H1 (cell line): ENCODE measurements at regions not wholly inside any gene's neighbourhood (a gene's known extent, or its start where the extent isn't known, plus 50 kb on each side); places are given as distances from the start of the nearest gene placed in this dataset.

Experiments used
- CTCF ChIA-PET: fragments of 300-600 bp; sonication (Branson Sonifier 250); formaldehyde crosslinking; loops from one replicate; lab custom pipeline; 2021; ENCODE audit not compliant: partially characterized antibody; lab: Charles Lee
- POLR2A ChIA-PET: fragments of 300-600 bp; sonication (Branson Sonifier 250); formaldehyde crosslinking; loops from one replicate; lab custom pipeline; 2021; ENCODE audit warnings: inconsistent platforms; ENCODE audit not compliant: partially characterized antibody; lab: Charles Lee
- DNase-seq, 2 experiments: peaks; one replicate each; pipeline versions ENCODE4 v3.0.0 to v3.0.0-alpha.2; 2010 to 2022; ENCODE audit warnings: low spot score in 2 of 2, low read depth in 1 of 2, mixed read lengths in 1 of 2
- FAIRE-seq: peaks from 2 replicates; lab custom pipeline; 2011; peaks lifted over from hg19 to GRCh38; lab: Jason Lieb, UNC
- H2AFZ ChIP-seq: 2 replicates; pipeline ENCODE4 v1.8.1; 2012; ENCODE audit warnings: low read length, inconsistent platforms
- H2AK5ac ChIP-seq: 2 replicates; pipeline ENCODE4 v1.6.1; 2013; ENCODE audit warnings: low read depth, low read length
- H2BK120ac ChIP-seq: replicated peaks from 2 replicates; pipeline ENCODE3; 2013; ENCODE audit warnings: low read depth, low read length, inconsistent platforms
- H2BK12ac ChIP-seq: 2 replicates; pipeline ENCODE4 v1.6.1; 2013; ENCODE audit warnings: low read depth, low read length
- H2BK15ac ChIP-seq: 2 replicates; pipeline ENCODE4 v1.6.1; 2013; ENCODE audit warnings: low read length
- H2BK20ac ChIP-seq: 2 replicates; pipeline ENCODE4 v1.6.1; 2013; ENCODE audit warnings: low read length
- H2BK5ac ChIP-seq: 2 replicates; pipeline ENCODE4 v1.6.1; 2013; ENCODE audit warnings: low read depth, low read length
- H3K14ac ChIP-seq: 2 replicates; pipeline ENCODE4 v1.6.1; 2013; ENCODE audit warnings: inconsistent platforms; ENCODE audit not compliant: insufficient read length
- H3K18ac ChIP-seq: 2 replicates; pipeline ENCODE4 v1.6.1; 2013; ENCODE audit warnings: low read length; ENCODE audit errors: extremely low read depth
- H3K23ac ChIP-seq: 2 replicates; pipeline ENCODE4 v1.6.1; 2013; ENCODE audit warnings: inconsistent platforms; ENCODE audit not compliant: insufficient read length
- H3K23me2 ChIP-seq: 2 replicates; pipeline ENCODE4 v1.6.1; 2013; ENCODE audit warnings: low read depth, low read length
- H3K27ac ChIP-seq: 2 replicates; pipeline ENCODE4 v1.6.1; 2011; ENCODE audit warnings: low read depth, low read length, inconsistent platforms
- H3K27me3 ChIP-seq, 4 experiments: replicated peaks in 1 of 4; 1 replicate in 1 of 4; 2 replicates in 3 of 4; pipeline versions ENCODE4 v1.6.1 to v1.8.1; 2011 to 2013; ENCODE audit warnings: low read length in 3 of 4, mild to moderate bottlenecking in 3 of 4, inconsistent platforms in 2 of 4, mixed read lengths in 2 of 4, moderate library complexity in 1 of 4; ENCODE audit not compliant: control insufficient read depth in 3 of 4, insufficient read depth in 3 of 4; ENCODE audit errors: extremely low read depth in 1 of 4
- H3K36me3 ChIP-seq, 4 experiments: 2 replicates each; pipeline versions ENCODE4 v1.6.1 to v1.8.1; 2011 to 2013; ENCODE audit warnings: mild to moderate bottlenecking in 4 of 4, low read length in 3 of 4, moderate library complexity in 2 of 4, control low read depth in 1 of 4, inconsistent platforms in 1 of 4; ENCODE audit not compliant: insufficient read depth in 4 of 4, control insufficient read depth in 2 of 4
- H3K4ac ChIP-seq: replicated peaks from 2 replicates; pipeline ENCODE3; 2013; ENCODE audit warnings: low read length, low read depth, mixed read lengths, inconsistent platforms; ENCODE audit not compliant: insufficient read length
- H3K4me1 ChIP-seq, 4 experiments: replicated peaks in 1 of 4; 1 replicate in 1 of 4; 2 replicates in 3 of 4; pipeline versions ENCODE4 v1.6.1 to v1.8.1; 2011 to 2013; ENCODE audit warnings: low read length in 3 of 4, inconsistent platforms in 2 of 4, mixed read lengths in 1 of 4; ENCODE audit not compliant: insufficient read depth in 4 of 4, control insufficient read depth in 3 of 4
- H3K4me2 ChIP-seq, 2 experiments: 2 replicates each; pipeline versions ENCODE4 v1.6.1 to v1.8.1; 2011 to 2013; ENCODE audit warnings: low read depth in 2 of 2, low read length in 2 of 2, control low read depth in 1 of 2, inconsistent platforms in 1 of 2, mild to moderate bottlenecking in 1 of 2; ENCODE audit not compliant: insufficient read depth in 1 of 2
- H3K4me3 ChIP-seq, 4 experiments: fragments of 200-600, 300-600 bp in 1 of 4; sonication (generic), shearing (Covaris generic), sonication (Bioruptor Twin) in 1 of 4; 2 replicates each; pipeline versions ENCODE4 v1.5.1 to v1.8.1; 2011 to 2016; ENCODE audit warnings: low read length in 4 of 4, low read depth in 3 of 4, control low read depth in 2 of 4, inconsistent platforms in 2 of 4, mild to moderate bottlenecking in 2 of 4, mixed read lengths in 1 of 4, moderate library complexity in 1 of 4; ENCODE audit not compliant: insufficient read depth in 2 of 4; ENCODE audit errors: extremely low read depth in 1 of 4
- H3K56ac ChIP-seq: replicated peaks from 2 replicates; pipeline ENCODE3; 2013; ENCODE audit warnings: low read depth, mild to moderate bottlenecking, mixed read lengths, low read length, inconsistent platforms; ENCODE audit not compliant: insufficient read length
- H3K79me1 ChIP-seq: 2 replicates; pipeline ENCODE4 v1.6.1; 2013; ENCODE audit warnings: low read depth, low read length, control low read depth
- H3K79me2 ChIP-seq, 2 experiments: 2 replicates each; pipeline versions ENCODE4 v1.6.1 to v1.8.1; 2012 to 2013; ENCODE audit warnings: low read length in 2 of 2, mild to moderate bottlenecking in 2 of 2, inconsistent platforms in 1 of 2; ENCODE audit not compliant: insufficient read depth in 2 of 2, control insufficient read depth in 1 of 2
- H3K9ac ChIP-seq, 4 experiments: replicated peaks in 1 of 4; 1 replicate in 1 of 4; 2 replicates in 3 of 4; pipeline versions ENCODE4 v1.6.1 to v1.8.1; 2011 to 2013; ENCODE audit warnings: low read depth in 3 of 4, low read length in 3 of 4, control low read depth in 2 of 4, mild to moderate bottlenecking in 2 of 4, moderate library complexity in 2 of 4, inconsistent platforms in 1 of 4; ENCODE audit errors: extremely low read depth in 1 of 4
- H3K9me3 ChIP-seq, 2 experiments: 2 replicates each; pipeline versions ENCODE4 v1.6.1 to v1.8.1; 2012 to 2013; ENCODE audit warnings: mild to moderate bottlenecking in 2 of 2, moderate library complexity in 2 of 2, control low read depth in 1 of 2, inconsistent platforms in 1 of 2, low read depth in 1 of 2, low read length in 1 of 2, mixed read lengths in 1 of 2; ENCODE audit not compliant: insufficient read depth in 2 of 2
- H4K20me1 ChIP-seq, 2 experiments: replicated peaks in 1 of 2; 2 replicates each; pipeline versions ENCODE3 to v1.8.1; 2011 to 2013; ENCODE audit warnings: inconsistent platforms in 2 of 2, low read length in 2 of 2, mild to moderate bottlenecking in 1 of 2; ENCODE audit not compliant: insufficient read depth in 2 of 2, control insufficient read depth in 1 of 2
- H4K5ac ChIP-seq: 2 replicates; pipeline ENCODE4 v1.6.1; 2013; ENCODE audit warnings: low read length, low read depth, mixed read lengths, inconsistent platforms; ENCODE audit not compliant: insufficient read length
- H4K8ac ChIP-seq: 2 replicates; pipeline ENCODE4 v1.8.0; 2013; ENCODE audit warnings: mild to moderate bottlenecking, moderate library complexity, low read length, inconsistent platforms; ENCODE audit not compliant: insufficient read depth; ENCODE audit errors: extremely low read depth
- H4K91ac ChIP-seq: replicated peaks from 2 replicates; pipeline ENCODE3; 2013; ENCODE audit warnings: low read length, mixed read lengths, inconsistent platforms; ENCODE audit not compliant: insufficient read length
- ASH2L ChIP-seq: fragments of 200-600, 300-600 bp; sonication (generic); IDR thresholded peaks from one replicate; pipeline ENCODE4 v1.7.1; 2017; ENCODE audit warnings: low read length
- CHD1 ChIP-seq: IDR thresholded peaks from 2 replicates; pipeline ENCODE4 v1.6.1; 2012; ENCODE audit warnings: low read depth, low read length, improper control_type of control experiment
- CHD2 ChIP-seq: IDR thresholded peaks from 2 replicates; pipeline ENCODE4 v1.6.1; 2012; ENCODE audit warnings: low read length, improper control_type of control experiment
- EGR1 ChIP-seq: IDR thresholded peaks from 2 replicates; pipeline ENCODE4 v1.6.1; 2011; ENCODE audit warnings: low read depth, low read length, borderline replicate concordance
- GTF2F1 ChIP-seq: IDR thresholded peaks from 2 replicates; pipeline ENCODE4 v1.6.1; 2012; ENCODE audit warnings: low read depth, low read length, improper control_type of control experiment, borderline replicate concordance
- JUN ChIP-seq: IDR thresholded peaks from 2 replicates; pipeline ENCODE4 v1.6.1; 2011; ENCODE audit warnings: low read depth, mild to moderate bottlenecking, improper control_type of control experiment, low read length
- NANOG ChIP-seq: IDR thresholded peaks from 2 replicates; pipeline ENCODE4 v1.6.1; 2011; ENCODE audit warnings: low read length, low read depth, mild to moderate bottlenecking, inconsistent platforms; ENCODE audit not compliant: insufficient read depth, poor library complexity, severe bottlenecking
- POLR2A ChIP-seq, 2 experiments: IDR thresholded peaks; 1 replicate in 1 of 2; 2 replicates in 1 of 2; pipeline ENCODE4 v1.6.1; 2011; ENCODE audit warnings: low read depth in 2 of 2, low read length in 2 of 2, mild to moderate bottlenecking in 2 of 2; ENCODE audit errors: control extremely low read depth in 1 of 2
- RAD21 ChIP-seq, 2 experiments: IDR thresholded peaks in 1 of 2; conservative IDR thresholded peaks in 1 of 2; 2 replicates each; pipeline ENCODE4 v1.6.1; 2011; ENCODE audit warnings: low read depth in 2 of 2, low read length in 2 of 2, improper control_type of control experiment in 1 of 2, inconsistent platforms in 1 of 2, mild to moderate bottlenecking in 1 of 2, moderate library complexity in 1 of 2
- RBBP5 ChIP-seq: IDR thresholded peaks from 2 replicates; pipeline ENCODE4 v1.7.1; 2012; ENCODE audit warnings: low read depth, mild to moderate bottlenecking, inconsistent platforms, low read length, moderate library complexity, borderline replicate concordance
- TCF12 ChIP-seq: IDR thresholded peaks from 2 replicates; pipeline ENCODE4 v1.6.1; 2011; ENCODE audit warnings: low read depth, mild to moderate bottlenecking, low read length
- TEAD4 ChIP-seq: IDR thresholded peaks from 2 replicates; pipeline ENCODE4 v1.6.1; 2012; ENCODE audit warnings: low read depth, low read length, inconsistent platforms, mixed read lengths
- YY1 ChIP-seq: IDR thresholded peaks from 2 replicates; pipeline ENCODE4 v1.6.1; 2011; ENCODE audit warnings: low read depth, mild to moderate bottlenecking, low read length
- WGBS, 2 experiments: shearing (Covaris generic) in 1 of 2; methylation state at CpG; one replicate each; pipeline versions ENCODE4 v1.1.6 to v1.1.7; 2013 to 2015; ENCODE audit warnings: low lambda C conversion rate in 2 of 2, mixed read lengths in 2 of 2, inconsistent platforms in 1 of 2, low coverage in 1 of 2, missing lambda C conversion rate in 1 of 2; ENCODE audit not compliant: insufficient replicate concordance in 2 of 2, insufficient coverage in 1 of 2, insufficient read length in 1 of 2; ENCODE audit errors: extremely low coverage in 1 of 2, missing lambda C conversion rate in 1 of 2; 5-methylcytosine and 5-hydroxymethylcytosine counted together
- TF ChIP-seq, protein P1 (sequence below), 3 experiments: IDR thresholded peaks; 1 replicate in 2 of 3; 2 replicates in 1 of 3; pipeline versions ENCODE4 v1.5.1 to v1.6.1; 2011; ENCODE audit warnings: low read length in 3 of 3, mild to moderate bottlenecking in 3 of 3, inconsistent platforms in 2 of 3, low read depth in 1 of 3, moderate library complexity in 1 of 3; ENCODE audit not compliant: insufficient read depth in 1 of 3; ENCODE audit errors: control extremely low read depth in 1 of 3

DNA sequence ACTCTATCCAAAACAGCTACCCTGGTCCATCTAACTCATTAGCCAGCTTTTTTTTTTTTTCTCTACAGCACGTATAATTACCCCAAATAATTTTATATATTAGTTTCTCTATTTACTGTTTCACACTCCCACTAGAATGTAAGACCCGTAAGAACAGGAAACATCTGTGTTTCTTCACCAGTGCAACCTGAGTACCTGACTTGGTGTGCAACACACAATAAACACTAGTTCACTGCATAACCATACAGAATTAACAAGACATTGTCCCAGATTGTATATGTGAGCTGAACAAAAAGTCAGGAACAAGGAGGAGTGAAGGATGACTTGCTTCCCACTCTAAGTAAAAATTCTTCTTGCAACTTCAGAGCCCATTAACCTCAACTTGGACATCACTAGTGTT, 180.2 kb upstream of the AKR1E2 start:
- H2BK5ac ChIP-seq: no peak overlapping the region
- no peak overlapping the region for H3K4me2 ChIP-seq
- no peak overlapping the region for H3K18ac ChIP-seq
- no peaks in the 10 kb centered on the region for H4K20me1 ChIP-seq
- no peak overlapping the region for H4K5ac ChIP-seq
- no peak overlapping the region for H3K56ac ChIP-seq
- no peak overlapping the region for H3K4me3 ChIP-seq
- peaks cover 3% of the 10 kb centered on the region; the same call in 1 of the 2 replicates for H3K23me2 ChIP-seq
- H2BK20ac ChIP-seq: no peak overlapping the region
- no peaks in the 10 kb centered on the region for H3K9me3 ChIP-seq
- POLR2A ChIA-PET: no interaction called here
- H3K9ac ChIP-seq: no peak overlapping the region; a peak in 1 of 7 replicates
- FAIRE-seq: no peak
- DNase-seq: no peak
- H3K79me2 ChIP-seq: no peaks in the 10 kb centered on the region
- no peak overlapping the region for H4K91ac ChIP-seq
- no peak overlapping the region for H4K8ac ChIP-seq
- H2BK120ac ChIP-seq: no peak overlapping the region
- H3K4ac ChIP-seq: no peak overlapping the region
- 44% methylated on average over 2 of the region's 2 CpGs; no CpG with 5 or more reads in 1 of the 2 experiments for WGBS, 2 experiments
- no peaks in the 10 kb centered on the region for H3K27me3 ChIP-seq
- H2BK12ac ChIP-seq: no peak overlapping the region
- H2AK5ac ChIP-seq: no peak overlapping the region
- H3K27ac ChIP-seq: no peak overlapping the region
- H2BK15ac ChIP-seq: no peak overlapping the region
- H3K36me3 ChIP-seq: no peaks in the 10 kb centered on the region
- no peak overlapping the region for H2AFZ ChIP-seq
- CTCF ChIA-PET: no interaction called here
- H3K79me1 ChIP-seq: no peaks in the 10 kb centered on the region
- no peaks in the 10 kb centered on the region for H3K4me1 ChIP-seq
- no peak overlapping the region for H3K23ac ChIP-seq
- no peak overlapping the region for H3K14ac ChIP-seq
- TF ChIP-seq GTF2F1: no peak
- TF ChIP-seq ASH2L: no peak
- no peak for TF ChIP-seq YY1
- no peak for TF ChIP-seq JUN
- no peak for TF ChIP-seq RBBP5
- TF ChIP-seq CHD1: no peak
- TF ChIP-seq POLR2A (IDR thresholded peaks at IDR 0.05; ENCODE audit: control extremely low read depth in 1 of 2, low read depth in 2 of 2, low read length in 2 of 2): no peak
- no peak for TF ChIP-seq RAD21 (IDR thresholded peaks at IDR 0.05 in 1 of 2, conservative IDR thresholded peaks at IDR 0.05 in 1 of 2; ENCODE audit: low read depth in 2 of 2, low read length in 2 of 2)
- TF ChIP-seq NANOG: no peak
- TF ChIP-seq CHD2: no peak
- TF ChIP-seq TEAD4: no peak
- TF ChIP-seq EGR1: no peak
- TF ChIP-seq, protein P1, sequence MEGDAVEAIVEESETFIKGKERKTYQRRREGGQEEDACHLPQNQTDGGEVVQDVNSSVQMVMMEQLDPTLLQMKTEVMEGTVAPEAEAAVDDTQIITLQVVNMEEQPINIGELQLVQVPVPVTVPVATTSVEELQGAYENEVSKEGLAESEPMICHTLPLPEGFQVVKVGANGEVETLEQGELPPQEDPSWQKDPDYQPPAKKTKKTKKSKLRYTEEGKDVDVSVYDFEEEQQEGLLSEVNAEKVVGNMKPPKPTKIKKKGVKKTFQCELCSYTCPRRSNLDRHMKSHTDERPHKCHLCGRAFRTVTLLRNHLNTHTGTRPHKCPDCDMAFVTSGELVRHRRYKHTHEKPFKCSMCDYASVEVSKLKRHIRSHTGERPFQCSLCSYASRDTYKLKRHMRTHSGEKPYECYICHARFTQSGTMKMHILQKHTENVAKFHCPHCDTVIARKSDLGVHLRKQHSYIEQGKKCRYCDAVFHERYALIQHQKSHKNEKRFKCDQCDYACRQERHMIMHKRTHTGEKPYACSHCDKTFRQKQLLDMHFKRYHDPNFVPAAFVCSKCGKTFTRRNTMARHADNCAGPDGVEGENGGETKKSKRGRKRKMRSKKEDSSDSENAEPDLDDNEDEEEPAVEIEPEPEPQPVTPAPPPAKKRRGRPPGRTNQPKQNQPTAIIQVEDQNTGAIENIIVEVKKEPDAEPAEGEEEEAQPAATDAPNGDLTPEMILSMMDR (IDR thresholded peaks at IDR 0.05; ENCODE audit: control extremely low read depth in 1 of 3, insufficient read depth in 1 of 3, low read depth in 1 of 3, low read length in 3 of 3): no peak
- TF ChIP-seq TCF12: no peak
